ENCODE measurements at regions not wholly inside any gene's neighbourhood (a gene's known extent, or its start where the extent isn't known, plus 50 kb on each side); places are given as distances from the start of the nearest gene placed in this dataset.

GRCh38 chr1:214739621-214740238 is 136.7 kb downstream of the CENPF start:
- Histone ChIP-seq H3K27me3 (ENCODE audit: insufficient read depth, poor library complexity, severe bottlenecking) (no peaks in the 10 kb centered on the region), H3K4me3 (replicated peaks; ENCODE audit: insufficient read depth, low read length) (no peak overlapping the region)

GRCh38 chr1:214740471-214740870 is 137.5 kb downstream of the CENPF start:
- TF ChIP-seq CTCF (IDR thresholded peaks at IDR 0.05; ENCODE audit: insufficient read depth, low read length) (no peak), REST (IDR thresholded peaks at IDR 0.05; ENCODE audit: insufficient replicate concordance, low read depth) (no peak)
- no peak overlapping the region for H3K27ac ChIP-seq (replicated peaks)
- H3K4me3 ChIP-seq (replicated peaks; ENCODE audit: insufficient read depth, low read length): no peak overlapping the region
- no peak for DNase-seq (ENCODE audit: low read depth in 1 of 2, low spot score in 1 of 2)
- H3K27me3 ChIP-seq (ENCODE audit: insufficient read depth, poor library complexity, severe bottlenecking): no peaks in the 10 kb centered on the region

More at GRCh38 chr1:214739621-214740238, 136.7 kb downstream of the CENPF start:
- no peak for DNase-seq (ENCODE audit: low read depth in 1 of 2, low spot score in 1 of 2)
- no peak overlapping the region for H3K27ac ChIP-seq (replicated peaks)
- TF ChIP-seq GABPA (IDR thresholded peaks at IDR 0.05; ENCODE audit: low read depth) (no peak), POLR2AphosphoS5 (IDR thresholded peaks at IDR 0.05; ENCODE audit: low read depth) (no peak), SPI1 (IDR thresholded peaks at IDR 0.05; ENCODE audit: borderline replicate concordance, low read depth) (no peak), REST (IDR thresholded peaks at IDR 0.05; ENCODE audit: insufficient replicate concordance, low read depth) (no peak)

GRCh38 chr1:214747050-214747635 is 144.1 kb downstream of the CENPF start:
- Histone ChIP-seq H3K27ac (replicated peaks) (no peak overlapping the region), H3K27me3 (ENCODE audit: insufficient read depth, poor library complexity, severe bottlenecking) (no peaks in the 10 kb centered on the region), H3K4me3 (replicated peaks; ENCODE audit: insufficient read depth, low read length) (no peak overlapping the region)
- DNase-seq (ENCODE audit: low read depth in 1 of 2, low spot score in 1 of 2): no peak
- TF ChIP-seq GABPA (IDR thresholded peaks at IDR 0.05; ENCODE audit: low read depth) (no peak), REST (IDR thresholded peaks at IDR 0.05; ENCODE audit: insufficient replicate concordance, low read depth) (no peak), CTCF (IDR thresholded peaks at IDR 0.05; ENCODE audit: insufficient read depth, low read length) (no peak), POLR2AphosphoS5 (IDR thresholded peaks at IDR 0.05; ENCODE audit: low read depth) (no peak), SPI1 (IDR thresholded peaks at IDR 0.05; ENCODE audit: borderline replicate concordance, low read depth) (no peak)

Measured in HL-60 (cell line).